RCC 7860 (cell line): ENCODE measurements at regions not wholly inside any gene's neighbourhood (a gene's known extent, or its start where the extent isn't known, plus 50 kb on each side); places are given as distances from the start of the nearest gene placed in this dataset.
"Not testable (repeated sequence)": the region's sequence is repeated elsewhere in the genome, so short reads cannot be mapped to it uniquely, and the experiment has no call there.

Experiments used
- DNase-seq: peaks from one replicate; pipeline ENCODE4 v3.0.0-alpha.2; 2015; ENCODE audit warnings: low spot score
- FAIRE-seq: peaks from 2 replicates; lab custom pipeline; 2012; peaks lifted over from hg19 to GRCh38; lab: Jason Lieb, UNC

- FAIRE-seq: no peak
- no peak for DNase-seq
These were observed 433.3 kb upstream of the ID2 start for GRCh38 chr2:8248623-8248957.

- DNase-seq: no peak
- no peak for FAIRE-seq
These were observed 432.7 kb upstream of the ID2 start for GRCh38 chr2:8249141-8249540.

DNA sequence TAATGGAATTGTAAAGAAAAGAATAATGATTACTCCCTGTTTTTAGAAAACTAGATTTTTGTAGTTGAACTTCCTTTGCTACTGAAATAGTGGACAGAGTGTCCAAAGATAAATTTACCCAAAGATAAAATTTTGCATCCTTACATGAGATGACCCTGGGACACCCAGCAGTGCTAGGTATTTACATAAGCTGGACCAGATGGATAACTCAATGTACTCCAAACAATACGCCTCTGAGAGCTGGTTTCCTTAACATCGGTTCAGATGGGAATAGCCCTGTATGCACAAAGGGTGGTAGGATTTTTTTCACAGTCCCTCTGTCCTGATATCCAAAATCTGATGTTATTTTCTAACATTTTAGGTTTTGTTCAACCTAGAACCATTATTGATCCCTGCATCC is 432.1 kb upstream of the ID2 start:
- FAIRE-seq (no peak), DNase-seq (no peak)

DNA sequence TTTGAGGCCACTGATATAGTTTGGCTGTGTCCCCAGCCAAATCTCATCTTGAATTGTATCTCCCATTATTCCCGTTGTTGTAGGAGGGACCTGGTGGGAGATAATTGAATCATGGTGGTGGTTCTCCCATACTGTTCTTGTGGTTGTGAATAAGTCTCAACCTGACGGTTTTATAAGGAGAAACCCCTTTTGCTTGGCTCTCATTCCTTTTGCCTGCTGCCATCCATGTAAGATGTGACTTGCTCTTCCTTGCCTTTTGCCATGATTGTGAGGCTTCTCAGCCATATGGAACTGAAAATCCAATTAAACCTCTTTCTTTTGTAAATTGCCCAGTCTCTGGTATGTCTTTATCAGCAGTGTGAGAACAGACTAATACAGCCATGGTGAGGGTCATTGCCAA is 431.6 kb upstream of the ID2 start:
- not testable (repeated sequence) for FAIRE-seq, DNase-seq

- no peak for DNase-seq
- FAIRE-seq: no peak
These were observed 430.6 kb upstream of the ID2 start for GRCh38 chr2:8251291-8251690.

DNA sequence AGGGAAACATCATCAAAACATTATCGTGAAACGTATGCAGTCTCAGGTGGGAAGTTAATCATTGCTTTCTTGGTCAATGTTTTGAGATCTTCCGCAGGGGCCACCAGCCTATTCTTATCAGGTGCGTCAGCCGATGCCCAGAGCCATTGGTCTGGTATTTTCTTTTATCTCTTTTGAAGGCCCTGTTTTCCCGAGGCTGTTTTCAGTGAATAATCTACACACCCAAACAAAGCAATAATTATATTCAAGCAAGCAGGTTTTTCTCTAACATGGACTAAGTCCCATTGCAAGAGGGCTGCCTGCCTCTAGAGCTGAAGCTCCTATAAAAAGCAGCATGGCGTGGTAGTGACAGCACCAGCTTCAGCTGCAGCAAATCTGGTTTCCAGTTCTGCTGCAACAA is 430.0 kb upstream of the ID2 start:
- no peak for FAIRE-seq

GRCh38 chr2:8252997-8253694 is 428.7 kb upstream of the ID2 start:
- no peak for FAIRE-seq
- DNase-seq: no peak

More for the DNA sequence above, 430.0 kb upstream of the ID2 start:
- no peak for DNase-seq

DNA sequence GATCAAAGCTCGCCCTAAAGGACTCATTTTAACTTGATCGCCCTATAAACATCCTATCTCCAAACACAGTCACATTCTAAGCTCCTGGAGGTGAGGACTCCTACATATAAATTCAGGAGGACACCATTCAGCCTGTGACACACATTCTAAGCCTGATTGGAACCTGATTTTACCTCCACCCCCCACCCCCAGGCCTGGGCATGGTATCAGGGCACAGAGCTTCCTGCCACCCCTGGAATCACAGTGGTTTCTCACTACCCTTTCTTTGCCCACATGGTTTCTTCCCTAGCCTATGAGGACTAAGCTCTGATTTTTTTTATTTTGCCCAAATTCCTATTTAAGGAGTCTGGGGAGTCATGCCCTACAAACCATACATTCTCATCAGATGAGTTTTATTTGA is 428.1 kb upstream of the ID2 start:
- FAIRE-seq (no peak), DNase-seq (no peak)

- not testable (repeated sequence) for DNase-seq
These were observed 427.6 kb upstream of the ID2 start for GRCh38 chr2:8254214-8254613.

GRCh38 chr2:8254791-8255447 is 426.9 kb upstream of the ID2 start:
- FAIRE-seq: no peak
- DNase-seq: no peak

More at GRCh38 chr2:8254214-8254613, 427.6 kb upstream of the ID2 start:
- not testable (repeated sequence) for FAIRE-seq

- no peak for DNase-seq
- FAIRE-seq: no peak
These were observed 426.4 kb upstream of the ID2 start for GRCh38 chr2:8255448-8255800.

DNA sequence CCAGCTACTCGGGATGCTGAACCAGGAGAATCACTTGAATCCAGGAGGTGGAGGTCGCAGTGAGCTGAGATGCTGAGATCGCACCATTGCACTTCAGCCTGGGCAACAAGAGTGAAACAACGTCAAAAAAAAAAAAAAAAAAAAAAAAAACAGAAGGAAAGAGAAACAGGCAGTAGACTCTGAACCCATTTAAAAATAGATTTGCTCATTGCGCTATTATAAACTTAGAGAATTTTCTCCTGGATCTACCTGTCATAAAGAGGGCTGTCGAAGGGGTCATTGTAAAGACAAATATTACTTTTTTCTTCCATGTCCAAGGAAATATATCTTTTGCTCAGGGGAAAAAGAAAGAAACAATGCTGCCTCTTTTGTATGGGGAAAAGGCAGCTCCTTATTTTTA is 425.0 kb upstream of the ID2 start:
- FAIRE-seq (no peak), DNase-seq (no peak)

- DNase-seq: no peak
- FAIRE-seq: no peak
These were observed 424.4 kb upstream of the ID2 start for GRCh38 chr2:8257502-8257901.

DNA sequence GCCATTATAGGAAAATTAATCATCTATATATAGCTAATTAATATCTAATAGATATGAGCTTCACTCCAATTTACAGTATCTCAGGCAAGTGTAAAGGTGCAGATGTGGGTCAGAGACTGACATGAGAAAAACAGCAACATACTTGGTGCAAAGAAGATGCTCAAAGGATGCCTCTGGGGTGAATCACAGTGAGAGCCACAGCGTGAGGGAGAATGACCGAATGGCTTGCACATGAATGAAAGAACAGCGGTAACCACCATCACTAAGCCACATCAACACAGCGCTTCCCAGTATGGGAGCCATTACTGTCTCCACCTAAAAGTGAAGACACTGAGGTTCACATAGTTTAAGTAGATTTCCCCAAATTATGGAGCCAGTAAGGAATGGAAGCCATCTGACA is 423.4 kb upstream of the ID2 start:
- no peak for DNase-seq
- no peak for FAIRE-seq

GRCh38 chr2:8259106-8259840 is 422.6 kb upstream of the ID2 start:
- FAIRE-seq (no peak), DNase-seq (no peak)

DNA sequence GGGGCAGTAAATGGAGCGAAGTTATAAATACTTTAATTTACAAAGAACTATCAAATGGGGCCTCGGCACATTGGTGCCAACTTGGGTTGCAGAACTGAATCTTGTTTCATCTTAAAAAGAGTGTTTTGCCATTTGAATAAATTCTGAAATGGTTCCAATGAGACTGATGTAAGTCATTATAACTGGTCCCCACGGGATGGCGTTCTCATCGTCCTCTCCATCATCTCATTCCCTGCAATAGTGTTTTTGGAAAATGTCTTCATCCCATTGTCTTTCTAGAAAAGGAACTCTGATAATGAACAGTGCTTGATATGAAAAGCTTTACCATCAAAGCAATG is 422.0 kb upstream of the ID2 start:
- DNase-seq (no peak), FAIRE-seq (no peak)

DNA sequence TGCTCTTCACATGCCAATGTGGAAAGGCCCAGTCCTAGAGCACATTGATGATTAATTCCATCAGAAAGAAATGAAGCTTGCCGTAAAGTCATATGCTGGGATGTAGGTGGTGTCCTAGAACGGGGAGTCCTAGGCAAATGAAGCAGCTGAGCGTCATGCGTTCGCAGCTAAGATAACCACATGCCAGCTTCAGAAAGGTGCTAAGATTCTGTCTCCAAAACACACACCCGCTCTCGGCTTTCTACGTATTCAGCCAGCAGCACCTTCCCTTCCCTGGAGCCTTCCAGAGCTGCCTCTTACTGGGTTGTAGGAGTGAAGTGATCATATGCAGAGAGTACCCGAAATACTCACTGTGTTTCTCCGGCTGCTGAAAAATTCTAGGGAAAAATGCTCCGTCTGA is 421.6 kb upstream of the ID2 start:
- FAIRE-seq (no peak), DNase-seq (no peak)

DNA sequence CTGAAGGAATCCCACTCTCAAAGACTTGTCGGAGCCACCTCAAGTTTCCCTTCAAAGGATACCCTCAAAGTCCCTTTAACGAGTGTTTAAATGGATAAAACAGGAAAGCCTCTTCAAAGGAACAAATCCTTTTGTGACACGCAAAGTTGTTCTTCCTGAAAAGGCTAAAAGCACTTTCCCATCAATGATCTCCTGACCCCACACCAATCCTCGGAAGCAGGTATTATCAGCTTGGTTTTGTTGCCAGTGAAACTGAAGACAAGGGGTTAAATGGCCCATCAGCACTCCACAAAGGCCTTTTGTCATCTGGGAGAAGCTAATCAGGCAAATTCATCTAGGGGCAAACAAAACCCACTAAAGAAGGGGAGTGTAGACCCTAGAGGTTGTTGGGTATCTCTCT is 418.0 kb upstream of the ID2 start:
- DNase-seq (no peak), FAIRE-seq (no peak)

GRCh38 chr2:8264981-8265380 is 416.9 kb upstream of the ID2 start:
- FAIRE-seq: no peak
- DNase-seq: no peak

DNA sequence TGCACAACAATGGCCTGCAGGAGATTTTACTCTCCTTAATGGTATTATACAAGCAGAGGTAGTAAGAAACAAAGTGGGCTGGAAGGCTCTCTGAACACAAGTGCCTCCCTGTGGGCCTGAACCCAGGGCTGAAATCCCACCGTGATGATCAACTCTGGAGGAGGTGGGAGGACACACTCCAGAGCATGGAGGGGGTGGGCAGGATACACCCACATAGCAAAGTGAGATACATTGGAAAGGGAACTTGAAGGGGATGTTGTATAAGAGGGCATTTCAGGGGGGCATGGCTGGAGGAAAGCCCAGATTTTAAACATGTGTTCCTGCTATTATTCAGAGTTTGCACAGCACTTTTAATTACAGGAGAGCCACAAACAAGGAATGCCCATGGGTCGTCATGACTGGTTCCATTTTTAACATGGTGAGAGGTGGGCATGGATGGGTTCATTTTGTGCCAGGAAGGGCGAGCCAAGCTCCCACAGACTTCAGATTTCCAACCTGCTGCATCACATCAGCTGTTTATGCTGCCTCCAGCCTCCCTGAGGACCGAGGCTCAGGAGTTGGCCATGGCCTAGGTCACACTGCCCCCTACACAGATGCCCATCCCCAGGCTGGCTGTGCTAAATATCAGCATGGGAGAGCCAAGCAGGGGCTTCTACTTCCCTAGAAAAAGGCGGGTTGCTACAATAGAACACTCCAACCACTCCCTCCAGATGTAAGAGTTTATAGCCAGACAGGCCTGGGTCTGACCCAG is 416.2 kb upstream of the ID2 start:
- DNase-seq: no peak
- FAIRE-seq: no peak

GRCh38 chr2:8266563-8266962 is 415.3 kb upstream of the ID2 start:
- no peak for FAIRE-seq
- no peak for DNase-seq

DNA sequence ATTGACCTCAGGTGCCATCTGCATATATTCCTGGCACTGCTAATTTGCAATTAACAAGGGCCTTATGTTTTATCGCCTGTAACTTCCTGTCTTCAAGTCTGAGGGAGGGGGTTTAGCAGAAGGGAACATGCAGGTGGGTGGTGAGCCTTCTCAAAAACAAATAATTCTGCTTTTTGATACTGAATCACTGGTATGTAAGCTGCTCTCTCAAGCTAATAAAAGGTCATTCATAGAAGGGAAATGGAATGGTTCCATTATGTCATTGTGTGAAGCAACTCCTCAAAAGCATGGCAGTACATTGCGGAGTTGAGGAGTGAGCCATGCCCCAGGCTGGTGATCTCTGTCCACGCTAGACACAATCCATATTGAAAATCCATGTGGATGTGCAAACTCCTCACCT is 414.8 kb upstream of the ID2 start:
- DNase-seq: no peak
- FAIRE-seq: no peak
